Caki2 (cell line): ENCODE measurements at regions not wholly inside any gene's neighbourhood (a gene's known extent, or its start where the extent isn't known, plus 50 kb on each side); places are given as distances from the start of the nearest gene placed in this dataset.
"Not testable (repeated sequence)": the region's sequence is repeated elsewhere in the genome, so short reads cannot be mapped to it uniquely, and the experiment has no call there.

Source experiments
- DNase-seq: peaks from one replicate; pipeline ENCODE4 v3.0.0-alpha.2; 2015; ENCODE audit warnings: low read depth
- in situ Hi-C: cut with HindIII; loops from 2 replicates; pipeline ENCODE4 v1.10.0; 2016; ENCODE audit warnings: low sequenced_read_pairs, low pct_unique_long_range_greater_than_20kb, mixed read lengths

DNA sequence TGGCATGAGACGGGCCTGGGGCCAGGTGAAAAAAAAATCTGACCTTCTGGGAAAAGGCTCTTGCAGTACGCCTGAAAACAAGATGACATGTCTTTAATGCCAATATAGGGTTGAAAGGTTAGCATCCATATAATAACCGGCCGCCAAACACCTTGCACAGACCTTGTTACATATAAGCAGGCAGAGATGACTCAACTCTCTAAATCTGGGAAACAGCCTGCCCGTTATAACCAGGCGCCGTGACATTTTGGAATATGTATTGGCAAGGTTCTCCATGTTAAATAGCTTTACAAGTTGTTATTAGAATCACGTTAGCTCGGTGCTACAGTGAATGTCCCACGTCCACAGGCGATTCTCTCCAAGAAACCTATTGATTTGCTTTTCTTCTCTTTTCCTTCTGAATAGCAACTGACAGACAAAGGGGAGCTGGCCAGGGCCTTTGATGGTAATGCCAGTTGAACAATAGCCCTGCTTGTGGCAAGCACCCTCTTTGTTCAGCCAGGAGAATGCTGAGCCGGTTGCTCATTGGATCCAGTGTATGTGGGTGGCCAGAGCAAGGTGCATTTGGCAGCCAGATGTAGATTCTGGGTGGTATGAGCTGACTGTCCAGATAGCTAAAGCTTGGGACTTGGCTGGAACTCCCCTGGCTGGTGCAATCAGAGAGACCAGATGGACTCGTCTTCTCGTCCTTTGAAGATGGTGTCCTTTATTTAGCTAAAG is 80.1 kb upstream of the AUTS2 start:
- DNase-seq: no peak
- in situ Hi-C loops: no loop called here

GRCh38 chr7:69518705-69519077 is 79.6 kb upstream of the AUTS2 start:
- no peak for DNase-seq
- in situ Hi-C loops: no loop called here

- in situ Hi-C loops: no loop called here
Observed at GRCh38 chr7:69526570-69526969, 71.7 kb upstream of the AUTS2 start.

DNA sequence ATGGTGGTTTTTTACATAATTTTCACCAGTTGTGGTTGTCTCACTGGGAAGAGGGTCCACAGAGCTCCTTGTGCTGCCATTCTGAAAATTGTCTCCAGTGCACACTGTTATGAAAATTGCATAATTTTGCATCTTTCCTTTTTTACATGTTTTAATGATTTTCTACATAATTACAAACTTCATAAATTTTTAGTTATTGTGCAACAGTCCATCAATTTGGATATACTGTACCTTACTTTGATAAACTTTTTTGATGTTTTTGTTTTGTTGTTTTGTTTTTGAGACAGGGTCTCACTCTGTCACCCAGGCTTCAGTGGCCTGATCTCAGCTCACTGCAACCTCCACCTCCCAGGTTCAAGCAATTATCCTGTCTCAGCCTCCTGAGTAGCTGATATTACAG is 70.6 kb upstream of the AUTS2 start:
- no peak for DNase-seq
- in situ Hi-C loops: no loop called here

More at GRCh38 chr7:69526570-69526969, 71.7 kb upstream of the AUTS2 start:
- no peak for DNase-seq

DNA sequence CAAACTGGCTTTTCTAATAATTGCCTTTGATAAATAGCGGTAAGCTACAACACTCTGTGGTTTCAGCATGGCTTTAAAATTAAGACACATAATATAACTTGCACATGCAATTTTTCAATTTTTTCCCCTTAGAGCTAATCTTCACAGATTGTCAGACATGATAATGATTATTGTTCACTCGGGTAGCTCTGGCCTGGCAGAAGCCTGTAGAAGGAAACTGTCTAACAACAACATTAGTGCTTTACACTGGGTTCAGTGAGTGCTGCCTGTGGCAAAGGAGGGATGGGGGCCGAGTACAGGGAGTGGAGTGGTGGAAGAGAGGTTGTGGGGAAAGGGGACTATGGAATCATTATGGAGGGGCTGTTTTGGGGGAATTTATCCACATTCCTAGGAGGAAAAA is 67.2 kb upstream of the AUTS2 start:
- in situ Hi-C loops: no loop called here
- DNase-seq: no peak

- in situ Hi-C loops: no loop called here
- no peak for DNase-seq
Observed at GRCh38 chr7:69534461-69535041, 63.7 kb upstream of the AUTS2 start.

- no peak for DNase-seq
- in situ Hi-C loops: no loop called here
Observed at GRCh38 chr7:69537691-69538090, 60.6 kb upstream of the AUTS2 start.

GRCh38 chr7:69539531-69539930 is 58.7 kb upstream of the AUTS2 start:
- in situ Hi-C loops: no loop called here
- no peak for DNase-seq

DNA sequence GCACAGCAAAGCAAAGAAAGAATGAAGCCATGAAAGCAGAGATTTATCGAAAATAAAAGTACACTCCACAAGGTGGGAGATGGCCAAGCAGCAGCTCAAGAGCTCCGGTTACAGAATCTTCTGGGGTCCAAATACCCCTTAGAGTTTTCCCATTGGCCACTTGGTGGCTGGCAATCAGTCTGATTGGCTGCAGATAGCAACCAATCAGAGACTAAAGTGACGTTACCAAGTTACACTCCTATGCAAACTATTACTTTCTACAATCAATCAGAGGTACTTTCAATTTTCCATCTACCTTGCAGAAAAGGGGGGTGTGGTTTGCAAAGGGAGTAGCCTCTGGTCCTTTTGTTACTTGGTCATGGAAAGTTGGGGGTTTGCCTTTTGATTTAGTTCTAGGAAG is 58.0 kb upstream of the AUTS2 start:
- no peak for DNase-seq
- in situ Hi-C loops: no loop called here

DNA sequence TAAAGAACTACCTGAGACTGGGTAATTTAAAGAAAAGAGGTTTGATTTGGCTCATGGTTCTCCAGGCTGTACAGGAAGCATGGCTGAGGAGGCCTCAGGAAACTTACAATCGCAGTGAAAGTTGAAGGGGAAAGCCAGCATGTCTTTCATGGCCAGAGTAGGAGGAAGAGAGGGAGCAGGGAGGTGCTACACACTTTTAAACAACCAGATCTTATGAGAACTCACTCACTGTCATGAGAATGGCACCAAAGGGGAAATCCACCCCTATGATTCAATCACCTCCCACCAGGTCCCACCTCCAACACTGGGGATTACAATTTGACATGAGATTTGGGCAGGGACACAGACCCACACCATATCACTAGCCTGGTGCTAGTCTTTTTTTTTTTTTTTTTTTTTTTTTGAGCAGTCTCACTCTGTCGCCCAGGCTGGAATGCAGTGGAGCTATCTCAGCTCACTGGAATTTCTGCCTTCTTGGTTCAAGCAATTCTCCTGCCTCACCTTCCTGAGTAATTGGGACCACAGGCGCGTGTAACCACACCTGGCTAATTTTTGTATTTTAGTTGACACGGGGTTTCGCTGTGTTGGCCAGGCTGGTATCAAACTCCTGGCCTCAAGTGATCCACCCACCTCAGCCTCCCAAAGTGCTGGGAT is 56.4 kb upstream of the AUTS2 start:
- DNase-seq: peak; percentile 46
- in situ Hi-C loops: not testable (repeated sequence)

DNA sequence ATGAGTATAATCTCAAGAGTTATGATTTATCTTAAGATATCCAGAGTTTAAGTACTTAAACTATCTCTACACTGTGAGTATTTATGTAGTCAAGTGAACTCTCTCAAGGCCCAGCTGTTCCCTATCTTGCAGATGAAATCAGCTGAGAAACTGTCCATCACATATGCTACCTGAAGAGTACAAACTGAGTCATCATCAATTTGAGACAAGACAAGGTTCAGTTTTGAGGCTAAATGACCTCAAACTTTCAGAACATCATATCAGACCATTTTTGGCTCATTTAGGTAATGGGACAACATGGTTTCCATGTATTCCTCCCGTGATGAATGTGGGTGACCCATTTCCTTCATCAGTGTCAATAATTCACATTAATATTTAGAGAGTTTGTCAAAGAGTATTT is 53.1 kb upstream of the AUTS2 start:
- no peak for DNase-seq
- in situ Hi-C loops: no loop called here
